H7 (cell line): ENCODE measurements at regions not wholly inside any gene's neighbourhood (a gene's known extent, or its start where the extent isn't known, plus 50 kb on each side); places are given as distances from the start of the nearest gene placed in this dataset.

ENCODE experiments used
- DNase-seq: peaks from one replicate; pipeline ENCODE4 v3.0.0; 2012
- H3K27me3 ChIP-seq: 2 replicates; pipeline ENCODE4 v1.6.0; 2011; ENCODE audit warnings: mild to moderate bottlenecking, low read length; ENCODE audit not compliant: control insufficient read depth, insufficient read depth
- H3K36me3 ChIP-seq: replicated peaks from 2 replicates; pipeline ENCODE4 v1.5.1; 2011; ENCODE audit warnings: low read length; ENCODE audit not compliant: control insufficient read depth, insufficient read depth
- H3K4me3 ChIP-seq: 2 replicates; pipeline ENCODE4 v1.5.1; 2011; ENCODE audit warnings: low read depth, mild to moderate bottlenecking, control low read depth, low read length, moderate library complexity; ENCODE audit not compliant: insufficient read depth

DNA sequence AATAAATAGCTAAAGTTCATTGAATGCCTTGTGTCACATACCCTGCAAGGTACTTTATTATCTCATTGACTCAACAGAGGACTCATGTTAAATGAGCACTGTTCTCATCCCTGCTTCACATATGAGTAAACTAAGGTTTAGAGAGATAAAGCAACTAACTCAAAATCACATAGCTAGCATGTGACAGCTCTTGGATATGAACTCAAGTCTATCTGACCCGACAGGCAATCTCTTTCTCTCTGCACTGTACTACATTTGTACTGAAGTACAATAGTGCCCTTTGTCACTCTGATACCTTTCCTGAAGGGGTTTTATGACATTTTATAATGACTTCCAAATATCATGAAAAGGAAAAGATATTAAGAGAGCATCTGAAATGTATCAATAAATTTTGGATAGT lies 297.5 kb upstream of the UBE2E3 start:
- Histone ChIP-seq H3K27me3 (no peaks in the 10 kb centered on the region), H3K36me3 (no peaks in the 10 kb centered on the region), H3K4me3 (no peak overlapping the region)
- DNase-seq: no peak

DNA sequence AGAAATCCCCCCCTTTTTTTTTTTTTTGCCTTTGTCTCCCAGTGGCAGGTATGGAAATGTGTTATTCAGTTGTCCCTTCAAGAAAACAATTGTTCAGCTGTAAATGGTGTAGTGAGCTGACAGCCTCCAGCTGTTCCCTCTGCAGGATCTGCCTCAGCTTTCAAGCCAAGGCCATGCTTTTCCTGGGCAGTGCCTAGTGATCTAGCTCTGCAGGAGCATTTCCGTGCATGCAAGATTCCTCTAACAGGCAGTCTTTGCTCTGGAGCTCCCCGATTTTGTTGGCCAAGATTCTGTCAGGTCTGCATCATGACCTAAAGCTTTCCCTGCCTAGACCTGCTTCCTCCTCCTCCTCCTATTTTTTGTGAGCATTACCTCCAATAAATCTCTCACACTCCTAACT lies 300.7 kb upstream of the UBE2E3 start:
- Histone ChIP-seq H3K4me3 (no peak overlapping the region), H3K27me3 (no peaks in the 10 kb centered on the region), H3K36me3 (no peaks in the 10 kb centered on the region)
- peak; percentile 8 for DNase-seq

GRCh38 chr2:180678625-180678972 lies 301.8 kb upstream of the UBE2E3 start:
- Histone ChIP-seq H3K36me3 (no peaks in the 10 kb centered on the region), H3K27me3 (no peaks in the 10 kb centered on the region), H3K4me3 (no peak overlapping the region)
- no peak for DNase-seq

- Histone ChIP-seq H3K4me3 (no peak overlapping the region), H3K27me3 (no peaks in the 10 kb centered on the region), H3K36me3 (no peaks in the 10 kb centered on the region)
- no peak for DNase-seq
These were observed 302.3 kb upstream of the UBE2E3 start for GRCh38 chr2:180677930-180678624.

GRCh38 chr2:180677200-180677599 lies 303.2 kb upstream of the UBE2E3 start:
- H3K4me3 ChIP-seq: no peak overlapping the region
- H3K36me3 ChIP-seq: no peaks in the 10 kb centered on the region
- DNase-seq: no peak

DNA sequence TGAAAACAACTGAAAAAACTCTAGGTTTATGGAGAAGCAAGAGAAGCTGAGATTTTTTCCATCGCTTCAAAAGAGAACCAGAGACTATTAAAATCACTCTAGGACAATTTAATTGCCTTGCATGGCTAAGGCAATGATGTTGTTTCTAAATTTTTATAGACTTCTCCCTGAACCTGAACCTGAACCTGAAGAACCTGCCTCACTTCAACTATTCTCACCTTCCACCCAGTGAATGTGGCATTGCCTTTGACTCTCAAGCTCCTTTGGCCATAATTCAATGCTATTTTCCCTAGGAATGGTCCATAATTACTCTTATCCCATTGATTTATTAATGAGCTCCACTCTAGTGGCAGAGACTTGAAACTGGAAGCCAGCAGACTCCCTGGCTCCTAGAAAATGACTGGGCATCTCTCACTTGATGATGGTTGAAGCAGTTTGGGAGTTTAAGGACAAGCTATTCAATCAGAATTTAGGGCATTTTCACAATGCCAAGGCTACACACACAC lies 303.8 kb upstream of the UBE2E3 start:
- no peaks in the 10 kb centered on the region for H3K27me3 ChIP-seq
- no peak for DNase-seq
- no peaks in the 10 kb centered on the region for H3K36me3 ChIP-seq
- no peak overlapping the region for H3K4me3 ChIP-seq

More at GRCh38 chr2:180677200-180677599, 303.2 kb upstream of the UBE2E3 start:
- H3K27me3 ChIP-seq: no peaks in the 10 kb centered on the region

DNA sequence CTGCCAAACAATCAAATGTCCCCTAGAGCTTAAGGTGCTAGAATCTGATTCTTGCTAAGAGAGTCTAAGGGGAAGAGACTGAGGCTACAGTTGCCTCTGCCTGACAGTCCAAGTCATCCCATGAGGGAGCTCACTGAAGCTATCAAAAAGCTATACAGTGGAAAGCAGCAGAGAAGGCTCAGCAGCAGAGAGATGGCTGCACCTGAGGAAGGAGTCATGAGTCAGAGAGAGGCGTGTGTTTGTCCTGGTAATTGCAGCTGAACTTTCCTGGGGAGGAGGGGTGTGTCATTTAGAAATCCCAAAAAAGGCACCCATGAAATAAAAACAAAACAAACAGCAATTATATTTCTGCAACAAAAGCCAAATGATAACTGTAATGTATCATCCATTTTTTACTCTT lies 305.2 kb upstream of the UBE2E3 start:
- Histone ChIP-seq H3K4me3 (no peak overlapping the region), H3K27me3 (no peaks in the 10 kb centered on the region), H3K36me3 (no peaks in the 10 kb centered on the region)
- DNase-seq: no peak

- no peaks in the 10 kb centered on the region for H3K27me3 ChIP-seq
- H3K4me3 ChIP-seq: no peak overlapping the region
- no peak for DNase-seq
- H3K36me3 ChIP-seq: no peaks in the 10 kb centered on the region
These were observed 308.0 kb upstream of the UBE2E3 start for GRCh38 chr2:180672377-180672776.

GRCh38 chr2:180670302-180671003 lies 310.0 kb upstream of the UBE2E3 start:
- no peaks in the 10 kb centered on the region for H3K36me3 ChIP-seq
- H3K27me3 ChIP-seq: no peaks in the 10 kb centered on the region
- no peak for DNase-seq
- H3K4me3 ChIP-seq: no peak overlapping the region

- DNase-seq: no peak
- no peak overlapping the region for H3K4me3 ChIP-seq
- H3K27me3 ChIP-seq: no peaks in the 10 kb centered on the region
- H3K36me3 ChIP-seq: no peaks in the 10 kb centered on the region
These were observed 311.4 kb upstream of the UBE2E3 start for GRCh38 chr2:180669016-180669415.

GRCh38 chr2:180664507-180664906 lies 315.9 kb upstream of the UBE2E3 start:
- DNase-seq: no peak
- no peak overlapping the region for H3K4me3 ChIP-seq
- H3K36me3 ChIP-seq: no peaks in the 10 kb centered on the region
- no peaks in the 10 kb centered on the region for H3K27me3 ChIP-seq

DNA sequence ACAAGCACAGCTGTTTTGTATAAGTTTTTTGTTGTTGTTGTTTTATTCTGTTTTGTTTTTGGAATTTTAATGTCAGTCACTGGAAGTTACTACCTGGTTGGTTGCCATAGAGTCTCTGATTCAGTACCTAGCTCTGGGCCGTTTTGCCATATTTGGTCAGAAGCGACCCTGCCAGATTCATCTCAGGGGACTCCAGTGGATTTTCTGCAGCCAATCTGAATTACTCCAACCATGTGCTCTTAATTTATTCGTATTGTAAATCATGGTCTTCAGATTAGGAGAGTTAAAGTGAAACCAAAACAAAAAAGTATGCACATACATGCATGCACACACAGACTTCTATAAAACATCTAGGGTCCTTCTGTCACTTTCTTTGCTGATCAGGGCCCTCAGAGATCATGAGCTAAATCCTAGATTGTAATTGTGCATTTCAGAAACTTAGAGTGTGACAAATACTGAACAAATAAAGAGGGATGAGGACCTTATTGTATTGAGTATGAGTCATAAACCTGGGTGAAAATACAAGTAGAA lies 317.4 kb upstream of the UBE2E3 start:
- no peaks in the 10 kb centered on the region for H3K36me3 ChIP-seq
- H3K4me3 ChIP-seq: no peak overlapping the region
- H3K27me3 ChIP-seq: no peaks in the 10 kb centered on the region
- DNase-seq: no peak

DNA sequence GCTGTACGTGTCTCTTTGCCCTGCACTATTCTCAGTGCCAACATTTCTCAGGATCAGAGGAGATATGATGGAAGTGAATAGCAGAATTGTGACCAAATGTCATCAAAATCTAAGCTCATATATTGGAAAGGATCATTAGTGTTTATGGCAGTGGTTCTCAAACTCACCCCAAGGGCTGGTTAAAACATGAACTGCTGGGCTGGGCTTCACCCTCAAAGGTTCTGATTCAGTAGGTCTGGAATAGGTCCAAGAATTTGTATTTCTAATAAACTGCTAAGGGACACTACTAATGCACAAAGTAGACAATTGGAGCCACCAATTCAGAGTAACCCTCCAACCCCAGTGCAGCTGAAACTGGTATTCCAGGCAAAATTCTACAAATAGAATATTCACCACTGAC lies 317.9 kb upstream of the UBE2E3 start:
- no peak for DNase-seq
- Histone ChIP-seq H3K36me3 (no peaks in the 10 kb centered on the region), H3K27me3 (no peaks in the 10 kb centered on the region), H3K4me3 (no peak overlapping the region)

DNA sequence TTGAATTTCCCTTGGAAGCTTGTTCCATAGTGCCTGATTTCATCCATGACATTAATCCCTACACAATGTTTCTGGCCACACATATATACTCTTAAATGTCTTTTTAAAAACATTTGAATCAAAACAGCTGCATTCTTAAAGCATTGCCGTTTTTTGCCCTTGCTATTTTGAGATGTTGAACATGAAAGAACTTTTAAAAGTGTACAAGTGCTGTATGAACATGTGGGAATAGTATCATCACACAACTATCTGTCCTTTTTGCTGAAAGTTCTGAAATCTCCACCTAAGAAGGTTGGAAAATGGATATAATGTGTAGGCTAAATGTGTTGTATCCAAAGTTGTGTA lies 318.7 kb upstream of the UBE2E3 start:
- H3K36me3 ChIP-seq: no peaks in the 10 kb centered on the region
- DNase-seq: no peak
- no peak overlapping the region for H3K4me3 ChIP-seq
- no peaks in the 10 kb centered on the region for H3K27me3 ChIP-seq

DNA sequence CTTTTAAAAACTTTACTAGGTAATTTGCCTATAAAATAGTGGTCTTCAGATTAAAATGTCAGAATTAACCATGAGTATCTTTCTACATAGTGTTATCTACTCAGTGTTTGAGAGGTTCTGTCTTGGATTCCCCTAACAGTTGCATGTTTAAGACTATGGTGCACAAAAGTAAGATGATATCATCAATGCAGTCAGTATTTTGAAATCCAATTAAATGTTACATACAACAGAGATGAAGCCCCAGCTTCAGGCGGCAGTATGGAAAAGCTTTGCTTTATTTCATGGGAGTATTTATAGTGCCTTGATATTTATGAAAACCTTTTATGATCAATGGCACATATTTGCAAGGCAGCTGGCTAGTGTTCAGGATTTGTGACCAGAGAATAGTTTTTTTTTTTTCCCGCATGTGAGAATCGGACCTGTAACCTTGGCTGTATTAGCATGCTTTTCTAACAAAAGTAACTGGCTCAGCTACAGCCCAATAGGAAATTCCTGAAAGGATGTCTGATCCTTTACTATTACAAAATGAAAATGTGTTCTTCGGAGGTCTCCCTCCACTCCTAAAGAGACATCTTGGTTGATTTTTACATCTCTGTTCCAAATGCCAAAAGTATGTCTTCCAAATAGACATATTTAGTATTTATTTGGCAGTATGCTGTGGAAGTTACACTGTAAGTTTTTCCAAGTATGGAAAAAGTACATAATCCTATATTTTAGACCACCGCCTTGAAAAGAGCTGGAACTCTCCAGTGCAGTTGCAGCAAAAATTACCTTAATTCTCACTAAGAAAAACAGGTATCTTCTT lies 319.3 kb upstream of the UBE2E3 start:
- DNase-seq: no peak
- Histone ChIP-seq H3K4me3 (no peak overlapping the region), H3K27me3 (no peaks in the 10 kb centered on the region), H3K36me3 (no peaks in the 10 kb centered on the region)
